OCI-LY3 (cell line): ENCODE measurements at regions not wholly inside any gene's neighbourhood (a gene's known extent, or its start where the extent isn't known, plus 50 kb on each side); places are given as distances from the start of the nearest gene placed in this dataset.

Experiments
- H2AFZ ChIP-seq: fragments of 200-600, 300-600 bp; shearing (Covaris generic); 2 replicates; pipeline ENCODE4 v1.6.0; 2014; ENCODE audit warnings: antibody characterized with exemption, low read depth, low read length
- H3K27ac ChIP-seq: fragments of 200-600, 300-600 bp; sonication (generic); 2 replicates; pipeline ENCODE4 v1.5.1; 2014; ENCODE audit warnings: mild to moderate bottlenecking, low read length, moderate library complexity, mixed read lengths
- H3K27me3 ChIP-seq: fragments of 200-600, 300-600 bp; sonication (generic); 2 replicates; pipeline ENCODE4 v1.6.1; 2014; ENCODE audit warnings: low read depth, low read length, mixed read lengths
- H3K36me3 ChIP-seq: fragments of 200-600, 300-600 bp; sonication (generic); replicated peaks from 2 replicates; pipeline ENCODE3; 2014; ENCODE audit warnings: low read depth, low read length, mixed read lengths
- H3K4me1 ChIP-seq: fragments of 300-600, 200-600 bp; sonication (generic); 2 replicates; pipeline ENCODE4 v1.6.1; 2014; ENCODE audit warnings: low read length, mixed read lengths
- H3K4me2 ChIP-seq: fragments of 200-600, 300-600 bp; sonication (generic); 2 replicates; pipeline ENCODE4 v1.6.1; 2014; ENCODE audit warnings: low read length, mixed read lengths
- H3K4me3 ChIP-seq: fragments of 300-600, 200-600 bp; sonication (generic); 2 replicates; pipeline ENCODE4 v1.5.1; 2014; ENCODE audit warnings: antibody characterized with exemption, mild to moderate bottlenecking, low read length, moderate library complexity
- H3K79me2 ChIP-seq: fragments of 300-600, 200-600 bp; shearing (Covaris generic); 2 replicates; pipeline ENCODE4 v1.6.1; 2014; ENCODE audit warnings: mild to moderate bottlenecking, low read length, mixed read lengths
- H3K9ac ChIP-seq: fragments of 300-600, 200-600 bp; shearing (Covaris generic); 2 replicates; pipeline ENCODE4 v1.6.0; 2014; ENCODE audit warnings: mild to moderate bottlenecking, low read length, moderate library complexity
- H3K9me3 ChIP-seq: fragments of 200-600, 300-600 bp; shearing (Covaris generic); 2 replicates; pipeline ENCODE4 v1.6.1; 2014; ENCODE audit warnings: low read length, mixed read lengths; ENCODE audit not compliant: insufficient read depth
- H4K20me1 ChIP-seq: fragments of 200-600, 300-600 bp; sonication (generic); 2 replicates; pipeline ENCODE4 v1.6.1; 2016; ENCODE audit warnings: low read length, mixed read lengths; ENCODE audit not compliant: insufficient read depth
- EZH2phosphoT487 ChIP-seq: fragments of 200-600 bp; shearing (Covaris generic); IDR thresholded peaks from 2 replicates; pipeline ENCODE4 v1.6.1; 2018; ENCODE audit warnings: antibody characterized with exemption, mixed run types, low read depth
- TF ChIP-seq, protein P1 (sequence below): fragments of 200-600, 300-600 bp; sonication (generic); IDR thresholded peaks from 2 replicates; pipeline ENCODE4 v1.5.1; 2014; ENCODE audit warnings: antibody characterized with exemption, low read length, low read depth

DNA sequence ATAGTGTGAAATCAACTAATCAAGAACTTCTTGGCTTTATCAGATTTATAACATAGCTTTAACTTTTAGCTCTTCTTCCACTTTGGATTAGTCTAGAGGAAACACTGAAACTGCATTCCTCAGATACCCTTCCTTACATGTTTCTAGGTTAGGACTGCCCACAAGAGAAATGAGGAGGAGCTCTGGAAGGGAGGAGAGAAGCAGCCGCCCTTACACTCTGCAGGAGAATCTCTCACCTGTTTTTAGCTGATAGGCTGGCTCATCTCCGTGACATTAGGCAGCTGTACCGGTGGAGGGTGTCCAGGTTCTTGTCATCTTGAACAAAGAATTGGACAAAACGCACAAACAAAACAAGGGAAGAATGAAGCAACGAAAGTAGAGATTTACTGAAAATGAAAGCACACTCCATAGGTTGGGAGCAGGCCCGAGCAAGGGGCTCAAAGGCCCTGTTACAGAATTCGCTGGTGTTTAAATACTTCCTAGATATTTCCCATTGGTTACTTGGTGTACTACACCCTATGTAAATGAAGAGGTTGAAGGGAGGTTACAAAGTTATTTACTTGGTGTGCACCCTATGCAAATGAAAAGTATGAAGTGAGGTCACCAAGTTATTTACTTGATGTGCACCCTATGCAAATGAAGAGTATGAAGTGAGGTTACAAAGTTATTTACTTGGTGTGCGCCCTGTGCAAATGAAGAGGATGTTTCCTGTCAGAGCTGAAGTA is 524.9 kb upstream of the CHRM3 start:
- no peaks in the 10 kb centered on the region for H4K20me1 ChIP-seq
- H3K27me3 ChIP-seq: no peaks in the 10 kb centered on the region
- H3K4me3 ChIP-seq: no peak overlapping the region
- no peak overlapping the region for H3K27ac ChIP-seq
- H2AFZ ChIP-seq: no peak overlapping the region
- TF ChIP-seq, protein P1, sequence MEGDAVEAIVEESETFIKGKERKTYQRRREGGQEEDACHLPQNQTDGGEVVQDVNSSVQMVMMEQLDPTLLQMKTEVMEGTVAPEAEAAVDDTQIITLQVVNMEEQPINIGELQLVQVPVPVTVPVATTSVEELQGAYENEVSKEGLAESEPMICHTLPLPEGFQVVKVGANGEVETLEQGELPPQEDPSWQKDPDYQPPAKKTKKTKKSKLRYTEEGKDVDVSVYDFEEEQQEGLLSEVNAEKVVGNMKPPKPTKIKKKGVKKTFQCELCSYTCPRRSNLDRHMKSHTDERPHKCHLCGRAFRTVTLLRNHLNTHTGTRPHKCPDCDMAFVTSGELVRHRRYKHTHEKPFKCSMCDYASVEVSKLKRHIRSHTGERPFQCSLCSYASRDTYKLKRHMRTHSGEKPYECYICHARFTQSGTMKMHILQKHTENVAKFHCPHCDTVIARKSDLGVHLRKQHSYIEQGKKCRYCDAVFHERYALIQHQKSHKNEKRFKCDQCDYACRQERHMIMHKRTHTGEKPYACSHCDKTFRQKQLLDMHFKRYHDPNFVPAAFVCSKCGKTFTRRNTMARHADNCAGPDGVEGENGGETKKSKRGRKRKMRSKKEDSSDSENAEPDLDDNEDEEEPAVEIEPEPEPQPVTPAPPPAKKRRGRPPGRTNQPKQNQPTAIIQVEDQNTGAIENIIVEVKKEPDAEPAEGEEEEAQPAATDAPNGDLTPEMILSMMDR: no peak
- no peak for TF ChIP-seq EZH2phosphoT487
- no peaks in the 10 kb centered on the region for H3K36me3 ChIP-seq
- no peaks in the 10 kb centered on the region for H3K9me3 ChIP-seq
- no peaks in the 10 kb centered on the region for H3K4me1 ChIP-seq
- no peak overlapping the region for H3K4me2 ChIP-seq
- no peaks in the 10 kb centered on the region for H3K79me2 ChIP-seq
- no peak overlapping the region for H3K9ac ChIP-seq

DNA sequence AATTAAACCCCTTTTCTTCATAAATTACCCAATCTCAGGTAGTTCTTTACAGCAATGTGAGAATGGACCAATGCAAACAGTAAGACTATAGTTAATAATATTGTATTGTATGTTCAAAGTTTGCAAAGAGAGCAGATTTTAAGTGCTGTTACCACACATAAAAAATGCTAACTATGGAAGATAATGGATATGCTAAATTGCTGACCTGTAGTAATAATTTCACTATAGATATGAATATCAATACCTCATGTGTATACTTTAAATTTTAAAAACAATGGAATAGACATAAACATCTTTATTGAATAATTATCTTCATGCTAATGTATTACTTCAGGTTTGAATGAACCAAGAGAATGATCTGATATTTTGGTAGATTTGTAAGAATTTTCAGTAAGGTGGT is 552.4 kb upstream of the CHRM3 start:
- Histone ChIP-seq H3K4me3 (no peak overlapping the region; the same call in 1 of the 2 replicates), H3K79me2 (no peaks in the 10 kb centered on the region), H3K4me1 (peaks cover 22% of the 10 kb centered on the region), H2AFZ (no peak overlapping the region), H3K9ac (no peak overlapping the region), H3K36me3 (peaks cover 2% of the 10 kb centered on the region), H3K27ac (peak overlapping the region; percentile 54; the same call in 1 of the 2 replicates), H3K27me3 (no peaks in the 10 kb centered on the region), H3K9me3 (no peaks in the 10 kb centered on the region), H3K4me2 (peak overlapping the region; percentile 44), H4K20me1 (no peaks in the 10 kb centered on the region)
- TF ChIP-seq EZH2phosphoT487: no peak
- TF ChIP-seq, protein P1: no peak

DNA sequence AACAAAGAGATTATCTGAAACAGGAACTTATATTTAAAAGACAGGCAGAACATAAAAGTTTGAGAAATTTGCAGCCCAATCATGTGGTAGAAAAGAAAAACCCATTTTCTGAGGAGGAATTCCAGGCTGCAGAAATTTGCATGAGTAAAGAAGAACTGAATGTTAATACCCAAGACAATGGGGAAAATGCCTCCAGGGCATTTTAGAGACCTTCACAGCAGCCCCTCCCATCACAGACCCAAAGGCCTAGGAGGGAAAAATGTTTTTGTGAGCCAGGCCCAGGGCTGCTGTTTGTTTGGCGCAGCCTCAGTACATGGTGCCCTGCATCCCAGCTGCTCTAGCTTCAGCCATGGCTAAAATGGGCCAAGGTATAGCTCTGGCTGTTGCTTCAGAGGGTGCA is 554.3 kb upstream of the CHRM3 start:
- H3K4me1 ChIP-seq: peaks cover 15% of the 10 kb centered on the region
- H3K4me2 ChIP-seq: no peak overlapping the region
- TF ChIP-seq, protein P1: no peak
- no peak for TF ChIP-seq EZH2phosphoT487
- H3K4me3 ChIP-seq: no peak overlapping the region
- no peaks in the 10 kb centered on the region for H3K9me3 ChIP-seq
- H4K20me1 ChIP-seq: no peaks in the 10 kb centered on the region
- no peak overlapping the region for H3K27ac ChIP-seq
- H3K36me3 ChIP-seq: peaks cover 2% of the 10 kb centered on the region
- H3K9ac ChIP-seq: no peak overlapping the region
- H3K27me3 ChIP-seq: no peaks in the 10 kb centered on the region
- no peaks in the 10 kb centered on the region for H3K79me2 ChIP-seq
- no peak overlapping the region for H2AFZ ChIP-seq

DNA sequence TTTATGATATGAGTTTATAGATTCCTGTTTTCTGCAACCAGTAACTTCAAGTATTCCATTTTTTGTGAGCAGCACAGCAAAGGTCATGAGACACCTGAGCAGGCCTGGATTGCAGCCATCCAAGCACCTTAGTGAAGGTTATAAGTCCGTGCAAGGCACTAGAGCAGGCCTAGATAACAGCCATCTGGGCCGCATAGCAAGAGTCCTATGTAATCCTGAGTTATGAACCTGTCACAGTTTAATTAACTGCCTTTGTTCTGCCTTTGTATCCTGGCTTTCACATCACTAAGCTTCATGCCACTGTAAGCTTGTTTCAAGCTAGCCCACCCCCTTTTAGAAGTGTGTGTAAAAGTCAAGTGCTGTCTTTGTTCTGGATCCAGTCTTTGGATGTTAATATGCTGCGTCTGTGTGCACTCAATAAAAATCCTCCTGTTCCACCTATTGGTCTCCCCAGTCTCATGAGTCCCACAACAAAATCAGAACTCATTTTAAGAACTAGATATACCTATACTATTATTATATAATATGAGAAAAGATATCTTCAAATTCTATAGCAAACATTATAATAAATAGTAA is 556.2 kb upstream of the CHRM3 start:
- H2AFZ ChIP-seq: no peak overlapping the region

More for the DNA sequence above, 556.2 kb upstream of the CHRM3 start:
- no peaks in the 10 kb centered on the region for H4K20me1 ChIP-seq
- no peak overlapping the region for H3K4me3 ChIP-seq
- TF ChIP-seq EZH2phosphoT487: no peak
- TF ChIP-seq, protein P1: no peak
- peaks cover 14% of the 10 kb centered on the region for H3K4me1 ChIP-seq
- H3K9ac ChIP-seq: no peak overlapping the region
- no peak overlapping the region for H3K27ac ChIP-seq
- no peaks in the 10 kb centered on the region for H3K27me3 ChIP-seq
- no peak overlapping the region for H3K4me2 ChIP-seq
- H3K36me3 ChIP-seq: peaks cover 2% of the 10 kb centered on the region
- H3K9me3 ChIP-seq: no peaks in the 10 kb centered on the region
- no peaks in the 10 kb centered on the region for H3K79me2 ChIP-seq
